ENCODE measurements at regions not wholly inside any gene's neighbourhood (a gene's known extent, or its start where the extent isn't known, plus 50 kb on each side); places are given as distances from the start of the nearest gene placed in this dataset.
"Not testable (repeated sequence)": the region's sequence is repeated elsewhere in the genome, so short reads cannot be mapped to it uniquely, and the experiment has no call there.

- Histone ChIP-seq H3K4me2 (ENCODE audit: low read length) (no peak overlapping the region), H3K9me3 (replicated peaks; ENCODE audit: low read length) (no peaks in the 10 kb centered on the region), H3K4me1 (ENCODE audit: control insufficient read depth, insufficient read depth, low read length) (peaks cover 7% of the 10 kb centered on the region), H3K27me3 (ENCODE audit: control insufficient read depth, insufficient read depth, low read length) (no peaks in the 10 kb centered on the region), H3K4me3 (ENCODE audit: low read length) (no peak overlapping the region), H3K9ac (ENCODE audit: low read depth, low read length) (no peak overlapping the region), H3K36me3 (ENCODE audit: insufficient read depth, low read length) (no peaks in the 10 kb centered on the region)
These were observed 258.1 kb downstream of the PCNX1 start for GRCh38 chr14:71165121-71166031.

GRCh38 chr14:71166180-71166837 lies 259.1 kb downstream of the PCNX1 start:
- no peaks in the 10 kb centered on the region for H3K36me3 ChIP-seq (ENCODE audit: insufficient read depth, low read length)
- no peak overlapping the region for H3K4me3 ChIP-seq (ENCODE audit: low read length)
- no peak overlapping the region for H3K4me2 ChIP-seq (ENCODE audit: low read length)
- no peaks in the 10 kb centered on the region for H3K27me3 ChIP-seq (ENCODE audit: control insufficient read depth, insufficient read depth, low read length)
- no peak overlapping the region for H3K9ac ChIP-seq (ENCODE audit: low read depth, low read length)
- H3K4me1 ChIP-seq (ENCODE audit: control insufficient read depth, insufficient read depth, low read length) = peaks cover 7% of the 10 kb centered on the region
- H3K9me3 ChIP-seq (replicated peaks; ENCODE audit: low read length) = no peaks in the 10 kb centered on the region

- not testable (repeated sequence) for H3K27me3 ChIP-seq (ENCODE audit: control insufficient read depth, insufficient read depth, low read length); H3K9me3 ChIP-seq (replicated peaks; ENCODE audit: low read length); H3K4me1 ChIP-seq (ENCODE audit: control insufficient read depth, insufficient read depth, low read length); H3K4me2 ChIP-seq (ENCODE audit: low read length); H3K9ac ChIP-seq (ENCODE audit: low read depth, low read length); H3K36me3 ChIP-seq (ENCODE audit: insufficient read depth, low read length); H3K4me3 ChIP-seq (ENCODE audit: low read length)
These were observed 260.2 kb downstream of the PCNX1 start for GRCh38 chr14:71167325-71167950.

- H3K4me3 ChIP-seq (ENCODE audit: low read length); H3K9ac ChIP-seq (ENCODE audit: low read depth, low read length); H3K4me2 ChIP-seq (ENCODE audit: low read length): not testable (repeated sequence)
These were observed 260.9 kb downstream of the PCNX1 start for GRCh38 chr14:71168161-71168560.

GRCh38 chr14:71168564-71169427 lies 261.5 kb downstream of the PCNX1 start:
- peaks cover 7% of the 10 kb centered on the region for H3K4me1 ChIP-seq (ENCODE audit: control insufficient read depth, insufficient read depth, low read length)
- H3K27me3 ChIP-seq (ENCODE audit: control insufficient read depth, insufficient read depth, low read length) = no peaks in the 10 kb centered on the region
- no peak overlapping the region for H3K9ac ChIP-seq (ENCODE audit: low read depth, low read length)
- H3K36me3 ChIP-seq (ENCODE audit: insufficient read depth, low read length) = no peaks in the 10 kb centered on the region
- no peaks in the 10 kb centered on the region for H3K9me3 ChIP-seq (replicated peaks; ENCODE audit: low read length)
- no peak overlapping the region for H3K4me2 ChIP-seq (ENCODE audit: low read length)
- H3K4me3 ChIP-seq (ENCODE audit: low read length) = no peak overlapping the region

More at GRCh38 chr14:71168161-71168560, 260.9 kb downstream of the PCNX1 start:
- H3K9me3 ChIP-seq (replicated peaks; ENCODE audit: low read length); H3K36me3 ChIP-seq (ENCODE audit: insufficient read depth, low read length); H3K4me1 ChIP-seq (ENCODE audit: control insufficient read depth, insufficient read depth, low read length); H3K27me3 ChIP-seq (ENCODE audit: control insufficient read depth, insufficient read depth, low read length): not testable (repeated sequence)

GRCh38 chr14:71169861-71170260 lies 262.6 kb downstream of the PCNX1 start:
- H3K27me3 ChIP-seq (ENCODE audit: control insufficient read depth, insufficient read depth, low read length) = no peaks in the 10 kb centered on the region
- no peaks in the 10 kb centered on the region for H3K9me3 ChIP-seq (replicated peaks; ENCODE audit: low read length)
- peaks cover 7% of the 10 kb centered on the region for H3K4me1 ChIP-seq (ENCODE audit: control insufficient read depth, insufficient read depth, low read length)
- H3K4me3 ChIP-seq (ENCODE audit: low read length) = no peak overlapping the region
- H3K4me2 ChIP-seq (ENCODE audit: low read length) = no peak overlapping the region
- no peaks in the 10 kb centered on the region for H3K36me3 ChIP-seq (ENCODE audit: insufficient read depth, low read length)
- H3K9ac ChIP-seq (ENCODE audit: low read depth, low read length) = no peak overlapping the region

- Histone ChIP-seq H3K9me3 (replicated peaks; ENCODE audit: low read length) (no peaks in the 10 kb centered on the region), H3K4me2 (ENCODE audit: low read length) (no peak overlapping the region), H3K4me3 (ENCODE audit: low read length) (no peak overlapping the region), H3K4me1 (ENCODE audit: control insufficient read depth, insufficient read depth, low read length) (no peaks in the 10 kb centered on the region), H3K36me3 (ENCODE audit: insufficient read depth, low read length) (no peaks in the 10 kb centered on the region), H3K9ac (ENCODE audit: low read depth, low read length) (no peak overlapping the region), H3K27me3 (ENCODE audit: control insufficient read depth, insufficient read depth, low read length) (no peaks in the 10 kb centered on the region)
These were observed 268.2 kb downstream of the PCNX1 start for GRCh38 chr14:71175491-71175890.

GRCh38 chr14:71179066-71179465 lies 271.8 kb downstream of the PCNX1 start:
- H3K9ac ChIP-seq (ENCODE audit: low read depth, low read length) = no peak overlapping the region
- no peaks in the 10 kb centered on the region for H3K4me1 ChIP-seq (ENCODE audit: control insufficient read depth, insufficient read depth, low read length)
- no peak overlapping the region for H3K4me3 ChIP-seq (ENCODE audit: low read length)
- H3K27me3 ChIP-seq (ENCODE audit: control insufficient read depth, insufficient read depth, low read length) = no peaks in the 10 kb centered on the region
- H3K9me3 ChIP-seq (replicated peaks; ENCODE audit: low read length) = no peaks in the 10 kb centered on the region
- no peaks in the 10 kb centered on the region for H3K36me3 ChIP-seq (ENCODE audit: insufficient read depth, low read length)
- H3K4me2 ChIP-seq (ENCODE audit: low read length) = no peak overlapping the region

- H3K27me3 ChIP-seq (ENCODE audit: control insufficient read depth, insufficient read depth, low read length) = no peaks in the 10 kb centered on the region
- no peaks in the 10 kb centered on the region for H3K9me3 ChIP-seq (replicated peaks; ENCODE audit: low read length)
- H3K9ac ChIP-seq (ENCODE audit: low read depth, low read length) = no peak overlapping the region
- H3K4me2 ChIP-seq (ENCODE audit: low read length) = no peak overlapping the region
- no peaks in the 10 kb centered on the region for H3K4me1 ChIP-seq (ENCODE audit: control insufficient read depth, insufficient read depth, low read length)
- H3K4me3 ChIP-seq (ENCODE audit: low read length) = no peak overlapping the region
- no peaks in the 10 kb centered on the region for H3K36me3 ChIP-seq (ENCODE audit: insufficient read depth, low read length)
These were observed 273.1 kb downstream of the PCNX1 start for GRCh38 chr14:71180397-71180796.

- H3K4me1 ChIP-seq (ENCODE audit: control insufficient read depth, insufficient read depth, low read length) = no peaks in the 10 kb centered on the region
These were observed 274.1 kb downstream of the PCNX1 start for GRCh38 chr14:71181215-71182003.

More at GRCh38 chr14:71181215-71182003, 274.1 kb downstream of the PCNX1 start:
- Histone ChIP-seq H3K9me3 (replicated peaks; ENCODE audit: low read length) (no peaks in the 10 kb centered on the region), H3K36me3 (ENCODE audit: insufficient read depth, low read length) (no peaks in the 10 kb centered on the region), H3K4me3 (ENCODE audit: low read length) (no peak overlapping the region), H3K27me3 (ENCODE audit: control insufficient read depth, insufficient read depth, low read length) (no peaks in the 10 kb centered on the region), H3K9ac (ENCODE audit: low read depth, low read length) (no peak overlapping the region), H3K4me2 (ENCODE audit: low read length) (no peak overlapping the region)

All from skeletal muscle satellite cell (primary cell).